ENCODE measurements at regions not wholly inside any gene's neighbourhood (a gene's known extent, or its start where the extent isn't known, plus 50 kb on each side); places are given as distances from the start of the nearest gene placed in this dataset.

- DNase-seq, result no peak
Measured at GRCh38 chr13:50699874-50700663, 143.4 kb downstream of the DLEU7 start.

- no peak for DNase-seq
Measured at GRCh38 chr13:50700664-50701305, 142.7 kb downstream of the DLEU7 start.

- no peak for DNase-seq
Measured at GRCh38 chr13:50701469-50701868, 142.0 kb downstream of the DLEU7 start.

GRCh38 chr13:50706505-50706904, 137.0 kb downstream of the DLEU7 start:
- no peak for DNase-seq

GRCh38 chr13:50707628-50708027, 135.9 kb downstream of the DLEU7 start:
- no peak for DNase-seq

- DNase-seq, result no peak
Measured at GRCh38 chr13:50708461-50708860, 135.0 kb downstream of the DLEU7 start.

GRCh38 chr13:50709058-50709457, 134.4 kb downstream of the DLEU7 start:
- DNase-seq, result no peak

GRCh38 chr13:50711131-50711815, 132.2 kb downstream of the DLEU7 start:
- no peak for DNase-seq

GRCh38 chr13:50711996-50712395, 131.5 kb downstream of the DLEU7 start:
- DNase-seq, result no peak

- DNase-seq, result no peak
Measured at GRCh38 chr13:50712456-50712855, 131.0 kb downstream of the DLEU7 start.

- DNase-seq, result no peak
Measured at GRCh38 chr13:50712881-50713280, 130.6 kb downstream of the DLEU7 start.

GRCh38 chr13:50713523-50714248, 129.8 kb downstream of the DLEU7 start:
- peak in 2 of 56 donors; percentile 9 to 11 for DNase-seq

- DNase-seq, result no peak
Measured at GRCh38 chr13:50714891-50715290, 128.6 kb downstream of the DLEU7 start.

- peak in 27 of 56 donors; percentile 4 to 68 (median 18) for DNase-seq
Measured at GRCh38 chr13:50715402-50716146, 127.9 kb downstream of the DLEU7 start.

GRCh38 chr13:50720861-50721671, 122.4 kb downstream of the DLEU7 start:
- DNase-seq, result no peak

- no peak for DNase-seq
Measured at GRCh38 chr13:50721672-50721992, 121.9 kb downstream of the DLEU7 start.

GRCh38 chr13:50722440-50723125, 120.9 kb downstream of the DLEU7 start:
- DNase-seq, result no peak

GRCh38 chr13:50724438-50724837, 119.1 kb downstream of the DLEU7 start:
- no peak for DNase-seq

- no peak for DNase-seq
Measured at GRCh38 chr13:50724913-50725312, 118.6 kb downstream of the DLEU7 start.

GRCh38 chr13:50726164-50726563, 117.3 kb downstream of the DLEU7 start:
- DNase-seq, result no peak
